H1 (cell line): ENCODE measurements at regions not wholly inside any gene's neighbourhood (a gene's known extent, or its start where the extent isn't known, plus 50 kb on each side); places are given as distances from the start of the nearest gene placed in this dataset.

Experiments used
- CTCF ChIA-PET: fragments of 300-600 bp; sonication (Branson Sonifier 250); formaldehyde crosslinking; loops from one replicate; lab custom pipeline; 2021; ENCODE audit not compliant: partially characterized antibody; lab: Charles Lee
- POLR2A ChIA-PET: fragments of 300-600 bp; sonication (Branson Sonifier 250); formaldehyde crosslinking; loops from one replicate; lab custom pipeline; 2021; ENCODE audit warnings: inconsistent platforms; ENCODE audit not compliant: partially characterized antibody; lab: Charles Lee
- DNase-seq, 2 experiments: peaks; one replicate each; pipeline versions ENCODE4 v3.0.0 to v3.0.0-alpha.2; 2010 to 2022; ENCODE audit warnings: low spot score in 2 of 2, low read depth in 1 of 2, mixed read lengths in 1 of 2
- FAIRE-seq: peaks from 2 replicates; lab custom pipeline; 2011; peaks lifted over from hg19 to GRCh38; lab: Jason Lieb, UNC
- H2AFZ ChIP-seq: 2 replicates; pipeline ENCODE4 v1.8.1; 2012; ENCODE audit warnings: low read length, inconsistent platforms
- H2AK5ac ChIP-seq: 2 replicates; pipeline ENCODE4 v1.6.1; 2013; ENCODE audit warnings: low read depth, low read length
- H2BK120ac ChIP-seq: replicated peaks from 2 replicates; pipeline ENCODE3; 2013; ENCODE audit warnings: low read depth, low read length, inconsistent platforms
- H2BK12ac ChIP-seq: 2 replicates; pipeline ENCODE4 v1.6.1; 2013; ENCODE audit warnings: low read depth, low read length
- H2BK15ac ChIP-seq: 2 replicates; pipeline ENCODE4 v1.6.1; 2013; ENCODE audit warnings: low read length
- H2BK20ac ChIP-seq: 2 replicates; pipeline ENCODE4 v1.6.1; 2013; ENCODE audit warnings: low read length
- H2BK5ac ChIP-seq: 2 replicates; pipeline ENCODE4 v1.6.1; 2013; ENCODE audit warnings: low read depth, low read length
- H3K14ac ChIP-seq: 2 replicates; pipeline ENCODE4 v1.6.1; 2013; ENCODE audit warnings: inconsistent platforms; ENCODE audit not compliant: insufficient read length
- H3K18ac ChIP-seq: 2 replicates; pipeline ENCODE4 v1.6.1; 2013; ENCODE audit warnings: low read length; ENCODE audit errors: extremely low read depth
- H3K23ac ChIP-seq: 2 replicates; pipeline ENCODE4 v1.6.1; 2013; ENCODE audit warnings: inconsistent platforms; ENCODE audit not compliant: insufficient read length
- H3K23me2 ChIP-seq: 2 replicates; pipeline ENCODE4 v1.6.1; 2013; ENCODE audit warnings: low read depth, low read length
- H3K27ac ChIP-seq: 2 replicates; pipeline ENCODE4 v1.6.1; 2011; ENCODE audit warnings: low read depth, low read length, inconsistent platforms
- H3K27me3 ChIP-seq, 4 experiments: replicated peaks in 1 of 4; 1 replicate in 1 of 4; 2 replicates in 3 of 4; pipeline versions ENCODE4 v1.6.1 to v1.8.1; 2011 to 2013; ENCODE audit warnings: low read length in 3 of 4, mild to moderate bottlenecking in 3 of 4, inconsistent platforms in 2 of 4, mixed read lengths in 2 of 4, moderate library complexity in 1 of 4; ENCODE audit not compliant: control insufficient read depth in 3 of 4, insufficient read depth in 3 of 4; ENCODE audit errors: extremely low read depth in 1 of 4
- H3K36me3 ChIP-seq, 4 experiments: 2 replicates each; pipeline versions ENCODE4 v1.6.1 to v1.8.1; 2011 to 2013; ENCODE audit warnings: mild to moderate bottlenecking in 4 of 4, low read length in 3 of 4, moderate library complexity in 2 of 4, control low read depth in 1 of 4, inconsistent platforms in 1 of 4; ENCODE audit not compliant: insufficient read depth in 4 of 4, control insufficient read depth in 2 of 4
- H3K4ac ChIP-seq: replicated peaks from 2 replicates; pipeline ENCODE3; 2013; ENCODE audit warnings: low read length, low read depth, mixed read lengths, inconsistent platforms; ENCODE audit not compliant: insufficient read length
- H3K4me1 ChIP-seq, 4 experiments: replicated peaks in 1 of 4; 1 replicate in 1 of 4; 2 replicates in 3 of 4; pipeline versions ENCODE4 v1.6.1 to v1.8.1; 2011 to 2013; ENCODE audit warnings: low read length in 3 of 4, inconsistent platforms in 2 of 4, mixed read lengths in 1 of 4; ENCODE audit not compliant: insufficient read depth in 4 of 4, control insufficient read depth in 3 of 4
- H3K4me2 ChIP-seq, 2 experiments: 2 replicates each; pipeline versions ENCODE4 v1.6.1 to v1.8.1; 2011 to 2013; ENCODE audit warnings: low read depth in 2 of 2, low read length in 2 of 2, control low read depth in 1 of 2, inconsistent platforms in 1 of 2, mild to moderate bottlenecking in 1 of 2; ENCODE audit not compliant: insufficient read depth in 1 of 2
- H3K4me3 ChIP-seq, 4 experiments: fragments of 200-600, 300-600 bp in 1 of 4; sonication (generic), shearing (Covaris generic), sonication (Bioruptor Twin) in 1 of 4; 2 replicates each; pipeline versions ENCODE4 v1.5.1 to v1.8.1; 2011 to 2016; ENCODE audit warnings: low read length in 4 of 4, low read depth in 3 of 4, control low read depth in 2 of 4, inconsistent platforms in 2 of 4, mild to moderate bottlenecking in 2 of 4, mixed read lengths in 1 of 4, moderate library complexity in 1 of 4; ENCODE audit not compliant: insufficient read depth in 2 of 4; ENCODE audit errors: extremely low read depth in 1 of 4
- H3K56ac ChIP-seq: replicated peaks from 2 replicates; pipeline ENCODE3; 2013; ENCODE audit warnings: low read depth, mild to moderate bottlenecking, mixed read lengths, low read length, inconsistent platforms; ENCODE audit not compliant: insufficient read length
- H3K79me1 ChIP-seq: 2 replicates; pipeline ENCODE4 v1.6.1; 2013; ENCODE audit warnings: low read depth, low read length, control low read depth
- H3K79me2 ChIP-seq, 2 experiments: 2 replicates each; pipeline versions ENCODE4 v1.6.1 to v1.8.1; 2012 to 2013; ENCODE audit warnings: low read length in 2 of 2, mild to moderate bottlenecking in 2 of 2, inconsistent platforms in 1 of 2; ENCODE audit not compliant: insufficient read depth in 2 of 2, control insufficient read depth in 1 of 2
- H3K9ac ChIP-seq, 4 experiments: replicated peaks in 1 of 4; 1 replicate in 1 of 4; 2 replicates in 3 of 4; pipeline versions ENCODE4 v1.6.1 to v1.8.1; 2011 to 2013; ENCODE audit warnings: low read depth in 3 of 4, low read length in 3 of 4, control low read depth in 2 of 4, mild to moderate bottlenecking in 2 of 4, moderate library complexity in 2 of 4, inconsistent platforms in 1 of 4; ENCODE audit errors: extremely low read depth in 1 of 4
- H3K9me3 ChIP-seq, 2 experiments: 2 replicates each; pipeline versions ENCODE4 v1.6.1 to v1.8.1; 2012 to 2013; ENCODE audit warnings: mild to moderate bottlenecking in 2 of 2, moderate library complexity in 2 of 2, control low read depth in 1 of 2, inconsistent platforms in 1 of 2, low read depth in 1 of 2, low read length in 1 of 2, mixed read lengths in 1 of 2; ENCODE audit not compliant: insufficient read depth in 2 of 2
- H4K20me1 ChIP-seq, 2 experiments: replicated peaks in 1 of 2; 2 replicates each; pipeline versions ENCODE3 to v1.8.1; 2011 to 2013; ENCODE audit warnings: inconsistent platforms in 2 of 2, low read length in 2 of 2, mild to moderate bottlenecking in 1 of 2; ENCODE audit not compliant: insufficient read depth in 2 of 2, control insufficient read depth in 1 of 2
- H4K5ac ChIP-seq: 2 replicates; pipeline ENCODE4 v1.6.1; 2013; ENCODE audit warnings: low read length, low read depth, mixed read lengths, inconsistent platforms; ENCODE audit not compliant: insufficient read length
- H4K8ac ChIP-seq: 2 replicates; pipeline ENCODE4 v1.8.0; 2013; ENCODE audit warnings: mild to moderate bottlenecking, moderate library complexity, low read length, inconsistent platforms; ENCODE audit not compliant: insufficient read depth; ENCODE audit errors: extremely low read depth
- H4K91ac ChIP-seq: replicated peaks from 2 replicates; pipeline ENCODE3; 2013; ENCODE audit warnings: low read length, mixed read lengths, inconsistent platforms; ENCODE audit not compliant: insufficient read length
- TAF7 ChIP-seq: optimal IDR thresholded peaks from 2 replicates; pipeline ENCODE3; 2011; ENCODE audit warnings: low read depth, mild to moderate bottlenecking, inconsistent platforms, low read length, moderate library complexity, borderline replicate concordance
- WGBS, 2 experiments: shearing (Covaris generic) in 1 of 2; methylation state at CpG; one replicate each; pipeline versions ENCODE4 v1.1.6 to v1.1.7; 2013 to 2015; ENCODE audit warnings: low lambda C conversion rate in 2 of 2, mixed read lengths in 2 of 2, inconsistent platforms in 1 of 2, low coverage in 1 of 2, missing lambda C conversion rate in 1 of 2; ENCODE audit not compliant: insufficient replicate concordance in 2 of 2, insufficient coverage in 1 of 2, insufficient read length in 1 of 2; ENCODE audit errors: extremely low coverage in 1 of 2, missing lambda C conversion rate in 1 of 2; 5-methylcytosine and 5-hydroxymethylcytosine counted together

GRCh38 chr1:37100310-37100709 lies 66.0 kb upstream of the GRIK3 start:
- H3K18ac ChIP-seq = no peak overlapping the region
- no peaks in the 10 kb centered on the region for H4K20me1 ChIP-seq
- no peak overlapping the region for H4K5ac ChIP-seq
- no peak overlapping the region for H3K4me2 ChIP-seq
- H3K79me1 ChIP-seq = no peaks in the 10 kb centered on the region
- H3K9ac ChIP-seq = no peak overlapping the region
- FAIRE-seq (no peak), DNase-seq (no peak)
- no peak for TF ChIP-seq TAF7
- H3K23ac ChIP-seq = no peak overlapping the region
- no peak overlapping the region for H2BK120ac ChIP-seq
- no peak overlapping the region for H2BK12ac ChIP-seq
- H3K56ac ChIP-seq = no peak overlapping the region
- CTCF ChIA-PET = no interaction called here
- no peaks in the 10 kb centered on the region for H3K27me3 ChIP-seq
- H2AFZ ChIP-seq = no peak overlapping the region
- peak overlapping the region; percentile 2; the same call in 1 of the 2 replicates for H2BK5ac ChIP-seq
- peaks cover 4% of the 10 kb centered on the region; the same call in 1 of the 2 replicates for H3K23me2 ChIP-seq
- WGBS, 2 experiments = 83% methylated on average over 1 of the region's 1 CpG; no CpG with 5 or more reads in 1 of the 2 experiments
- H4K8ac ChIP-seq = no peak overlapping the region
- H3K14ac ChIP-seq = no peak overlapping the region
- H2AK5ac ChIP-seq = no peak overlapping the region
- no peaks in the 10 kb centered on the region for H3K36me3 ChIP-seq
- H3K79me2 ChIP-seq = no peaks in the 10 kb centered on the region
- H3K4me3 ChIP-seq = no peak overlapping the region
- H2BK20ac ChIP-seq = no peak overlapping the region
- no peak overlapping the region for H3K27ac ChIP-seq
- H3K4ac ChIP-seq = peak overlapping the region; percentile 49
- H4K91ac ChIP-seq = peak overlapping the region; percentile 40
- POLR2A ChIA-PET = no interaction called here
- H2BK15ac ChIP-seq = no peak overlapping the region
- H3K4me1 ChIP-seq = no peaks in the 10 kb centered on the region; a peak in 1 of 7 replicates
- H3K9me3 ChIP-seq = no peaks in the 10 kb centered on the region
